H1 (cell line): ENCODE measurements at regions not wholly inside any gene's neighbourhood (a gene's known extent, or its start where the extent isn't known, plus 50 kb on each side); places are given as distances from the start of the nearest gene placed in this dataset.

Source experiments
- GTF2F1 ChIP-seq: IDR thresholded peaks from 2 replicates; pipeline ENCODE4 v1.6.1; 2012; ENCODE audit warnings: low read depth, low read length, improper control_type of control experiment, borderline replicate concordance

DNA sequence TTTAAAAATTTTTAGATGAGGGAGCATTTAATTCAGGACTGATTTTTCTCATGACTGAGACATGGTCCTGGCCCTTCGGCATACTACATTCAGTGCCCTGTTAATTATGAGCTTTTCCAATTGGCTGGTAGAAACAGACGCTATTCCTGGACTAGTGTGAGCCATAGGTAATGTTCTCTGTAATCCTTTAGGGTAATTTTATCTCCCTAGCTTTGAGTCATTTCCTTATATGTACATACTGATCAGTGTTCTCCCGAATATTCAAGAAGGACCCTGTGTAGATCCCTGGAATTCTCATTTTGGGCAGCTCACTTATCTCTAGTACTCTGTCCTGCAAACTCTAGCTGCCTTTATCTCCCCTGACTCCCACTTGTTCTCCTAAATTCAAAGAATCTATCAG, 92.6 kb upstream of the NPY start (continued):
- no peak for TF ChIP-seq GTF2F1
- TF ChIP-seq, all 59 proteins: peak for 0
